ENCODE measurements at regions not wholly inside any gene's neighbourhood (a gene's known extent, or its start where the extent isn't known, plus 50 kb on each side); places are given as distances from the start of the nearest gene placed in this dataset.

GRCh38 chrX:49746306-49746705 lies 50.5 kb upstream of the PAGE1 start:
- Histone ChIP-seq H3K27ac (ENCODE audit: low read depth, low read length) (no peak overlapping the region), H3K36me3 (ENCODE audit: insufficient read depth, low read length) (no peaks in the 10 kb centered on the region), H3K9ac (ENCODE audit: low read length) (no peak overlapping the region), H3K79me2 (ENCODE audit: insufficient read depth, low read length) (no peaks in the 10 kb centered on the region), H3K4me3 (ENCODE audit: insufficient read depth, low read depth, low read length) (no peak overlapping the region), H3K4me2 (ENCODE audit: low read length) (no peak overlapping the region), H3K27me3 (ENCODE audit: insufficient read depth, low read length) (no peaks in the 10 kb centered on the region), H3K4me1 (ENCODE audit: insufficient read depth, low read length) (no peaks in the 10 kb centered on the region), H2AFZ (ENCODE audit: low read depth, low read length) (no peak overlapping the region), H3K9me3 (ENCODE audit: insufficient read depth, low read depth, low read length) (no peaks in the 10 kb centered on the region), H4K20me1 (ENCODE audit: insufficient read depth, low read length) (no peaks in the 10 kb centered on the region)
- Mint-ChIP-seq H3K36me3 (ENCODE audit: low read depth, unreplicated experiment) (no peaks in the 10 kb centered on the region), H3K27me3 (ENCODE audit: low read depth, unreplicated experiment) (peaks cover 8% of the 10 kb centered on the region), H3K27ac (ENCODE audit: unreplicated experiment) (no peak overlapping the region), H3K4me3 (ENCODE audit: unreplicated experiment) (no peak overlapping the region), H3K9me3 (ENCODE audit: unreplicated experiment) (no peaks in the 10 kb centered on the region), H3K4me1 (ENCODE audit: low read depth, unreplicated experiment) (no peaks in the 10 kb centered on the region)
- DNase-seq (ENCODE audit: low read depth) (no peak), FAIRE-seq (no peak)
- TF ChIP-seq CTCF (IDR thresholded peaks at IDR 0.05; ENCODE audit: insufficient read depth, low read depth, low read length) (no peak), EZH2 (IDR thresholded peaks at IDR 0.05; ENCODE audit: insufficient read depth, low read length) (no peak)
